Adrenal gland (tissue), 9 donors: ENCODE measurements at regions not wholly inside any gene's neighbourhood (a gene's known extent, or its start where the extent isn't known, plus 50 kb on each side); places are given as distances from the start of the nearest gene placed in this dataset.
A peak's percentile ranks its signal among the peaks of the same experiment; 100 is the strongest.
"Not testable (repeated sequence)": the region's sequence is repeated elsewhere in the genome, so short reads cannot be mapped to it uniquely, and the experiment has no call there.

ENCODE experiments used
- DNase-seq, 7 donors: peaks; one replicate each; pipeline ENCODE4 v3.0.0-alpha.2; 2019 to 2020
- H3K27ac ChIP-seq, 5 donors: fragments of 200-600 bp; sonication (generic) in 4 of 5; 1 replicate in 3 of 5; 2 replicates in 2 of 5; pipeline versions ENCODE4 v1.5.1 to v1.8.0; 2016 to 2020; ENCODE audit warnings: mild to moderate bottlenecking in 1 of 5
- H3K27me3 ChIP-seq: fragments of 200-600 bp; 2 replicates; pipeline ENCODE4 v1.8.0; 2021
- H3K36me3 ChIP-seq, 2 donors: fragments of 200-600 bp; replicated peaks in 1 of 2; 1 replicate in 1 of 2; 2 replicates in 1 of 2; pipeline versions ENCODE4 v1.5.1 to v1.8.0; 2018 to 2022
- H3K4me1 ChIP-seq, 2 donors: fragments of 200-600 bp; replicated peaks in 1 of 2; 1 replicate in 1 of 2; 2 replicates in 1 of 2; pipeline versions ENCODE4 v1.5.1 to v1.8.0; 2018 to 2021
- H3K4me3 ChIP-seq, 4 donors: fragments of 200-600 bp; sonication (generic) in 3 of 4; one replicate each; pipeline ENCODE4 v1.5.1; 2016 to 2018
- H3K9me3 ChIP-seq, 3 donors: fragments of 200-600 bp; sonication (generic) in 1 of 3; replicated peaks in 1 of 3; 1 replicate in 2 of 3; 2 replicates in 1 of 3; pipeline versions ENCODE4 v1.5.1 to v1.8.0; 2016 to 2021
- CTCF ChIP-seq, 6 experiments: fragments of 450-650 bp in 4 of 6; fragments of 200-600 bp in 2 of 6; sonication (generic) in 1 of 6; IDR thresholded peaks; 1 replicate in 5 of 6; 2 replicates in 1 of 6; pipeline versions ENCODE4 v1.5.1 to v1.8.0; 2016 to 2021; ENCODE audit warnings: antibody characterized with exemption in 6 of 6, mild to moderate bottlenecking in 2 of 6, moderate library complexity in 1 of 6
- POLR2A ChIP-seq, 2 donors: fragments of 450-650 bp; IDR thresholded peaks; one replicate each; pipeline ENCODE4 v1.6.1; 2017; ENCODE audit warnings: antibody characterized with exemption in 2 of 2, mild to moderate bottlenecking in 2 of 2, moderate library complexity in 1 of 2
- WGBS, 4 donors: extraction: QIAGEN DNeasy Blood & Tissue Kit in 2 of 4; methylation state at CpG; one replicate each; pipeline versions ENCODE4 v1.1.5 to v1.1.7; 2013 to 2017; 5-methylcytosine and 5-hydroxymethylcytosine counted together
- intact Hi-C, 2 donors: fragments of 100-400 bp; cut with DNase I; formaldehyde crosslinking; loops; one replicate each; pipeline versions ENCODE4 v1.14.1 to v1.15.0; 2022 to 2023
- donor health status: healthy with polysubstance abuse.
- donor health status: Bipolar disorder and iron deficiency.
- donor health status: DM: yes; HTN: yes; CAD: no.
- donor health status: DM: no; HTN: no; CAD: no.
- donor health status: DM: no; HTN: no; CAD: no.

- H3K9me3 ChIP-seq, result no peaks in the 10 kb centered on the region
- H3K27me3 ChIP-seq, result no peaks in the 10 kb centered on the region
- H3K4me1 ChIP-seq, result no peaks in the 10 kb centered on the region
- no peaks in the 10 kb centered on the region for H3K36me3 ChIP-seq
- no peak overlapping the region for H3K4me3 ChIP-seq
- intact Hi-C loops, result no loop called here
- TF ChIP-seq POLR2A (IDR thresholded peaks at IDR 0.05) (no peak), CTCF (IDR thresholded peaks at IDR 0.05) (no peak)
- no peak overlapping the region for H3K27ac ChIP-seq
- no peak for DNase-seq
These were observed 353.6 kb upstream of the FANCL start for GRCh38 chr2:58594762-58595161.

DNA sequence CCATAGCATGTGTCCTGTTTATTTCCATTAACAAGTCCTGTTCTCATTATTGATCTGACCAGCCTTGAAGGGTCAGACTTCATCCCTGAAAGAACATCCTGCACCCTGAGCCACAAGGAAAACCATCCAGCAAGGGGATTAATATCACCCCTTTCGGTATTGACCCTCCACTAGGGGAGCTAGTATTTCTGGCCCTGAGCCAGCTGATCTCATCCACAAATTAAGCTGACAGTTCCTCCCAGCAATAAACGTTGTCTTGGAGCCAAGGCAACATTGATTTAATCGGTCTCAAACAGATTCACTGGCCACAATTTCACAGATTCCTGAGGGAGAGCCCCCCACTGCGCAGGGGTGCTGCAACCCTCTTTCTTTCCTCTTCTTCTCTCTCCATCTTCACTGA, 353.1 kb upstream of the FANCL start:
- no peaks in the 10 kb centered on the region for H3K9me3 ChIP-seq
- DNase-seq, result peak in 1 of 7 donors; percentile 2
- intact Hi-C loops, result no loop called here
- H3K4me3 ChIP-seq, result no peak overlapping the region
- H3K4me1 ChIP-seq, result no peaks in the 10 kb centered on the region
- no peaks in the 10 kb centered on the region for H3K27me3 ChIP-seq
- no peaks in the 10 kb centered on the region for H3K36me3 ChIP-seq
- 38 to 53% (median 46%) methylated on average over 4 of the region's 4 CpGs for WGBS, 4 donors
- TF ChIP-seq CTCF (IDR thresholded peaks at IDR 0.05) (no peak), POLR2A (IDR thresholded peaks at IDR 0.05) (no peak)
- no peak overlapping the region for H3K27ac ChIP-seq

- WGBS, 4 donors, result 83 to 100% (median 95%) methylated on average over 3 to 5 of the region's 5 CpGs
- H3K27ac ChIP-seq, H3K4me3 ChIP-seq, H3K36me3 ChIP-seq, DNase-seq, H3K27me3 ChIP-seq, H3K4me1 ChIP-seq, H3K9me3 ChIP-seq: not testable (repeated sequence)
- intact Hi-C loops, result loop anchor here in 1 of 2 donors (10.0 kb wide), 1 partner anchor 1999 kb away; no protein-coding TSS in a partner anchor
These were observed 345.1 kb upstream of the FANCL start for GRCh38 chr2:58586178-58586577.

DNA sequence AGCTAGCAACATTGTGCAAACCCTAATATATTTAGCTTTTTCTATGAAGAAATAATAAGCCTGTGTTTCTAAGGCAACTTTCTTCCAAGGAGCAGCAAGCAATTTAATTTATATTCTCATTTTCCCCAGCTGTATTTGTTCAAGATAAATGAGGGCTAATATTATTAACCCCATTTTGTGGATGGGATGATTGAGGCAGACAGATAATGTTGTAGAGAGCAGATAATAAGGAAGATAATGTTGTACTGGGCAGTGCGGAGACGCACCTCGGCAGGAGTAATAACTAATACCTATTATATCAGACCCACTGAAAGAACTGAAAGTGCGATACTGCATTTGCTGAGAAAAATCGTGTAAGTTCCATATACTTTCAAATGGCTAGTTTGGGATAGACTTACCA, 344.1 kb upstream of the FANCL start:
- Histone ChIP-seq H3K36me3 (no peaks in the 10 kb centered on the region), H3K9me3 (no peaks in the 10 kb centered on the region), H3K27me3 (no peaks in the 10 kb centered on the region), H3K4me3 (no peak overlapping the region), H3K27ac (no peak overlapping the region), H3K4me1 (no peaks in the 10 kb centered on the region)
- 90 to 93% (median 91%) methylated on average over 5 of the region's 5 CpGs for WGBS, 4 donors
- no peak for TF ChIP-seq CTCF (IDR thresholded peaks at IDR 0.05)
- TF ChIP-seq POLR2A (IDR thresholded peaks at IDR 0.05), result no peak
- DNase-seq, result no peak
- intact Hi-C loops, result loop anchor here in 1 of 2 donors (10.0 kb wide), 1 partner anchor 2000 kb away; no protein-coding TSS in a partner anchor

DNA sequence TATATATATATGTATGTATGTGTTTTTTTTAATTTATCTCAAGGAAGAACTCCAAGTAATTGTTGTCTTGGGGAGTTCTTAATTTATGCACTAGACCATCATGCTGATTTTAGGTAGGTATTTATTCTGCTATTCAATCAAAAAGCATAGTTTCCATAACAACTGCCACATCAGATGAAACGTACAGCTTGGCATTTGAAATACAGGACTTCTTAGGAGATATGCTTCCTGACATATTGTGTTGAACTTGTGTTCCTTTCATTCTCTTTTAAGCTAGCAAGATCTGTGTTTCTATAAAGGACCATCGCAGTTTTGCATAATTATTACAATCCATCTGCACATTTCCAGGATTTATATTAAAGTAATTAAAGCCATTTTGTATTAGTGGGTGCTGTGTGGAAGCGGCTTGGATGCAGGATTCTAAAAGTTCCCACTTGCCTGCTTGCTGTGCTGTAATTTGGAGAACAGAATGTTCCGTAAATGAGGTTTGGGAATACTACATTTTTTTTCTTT, 343.5 kb upstream of the FANCL start:
- Histone ChIP-seq H3K4me1 (no peaks in the 10 kb centered on the region), H3K27me3 (no peaks in the 10 kb centered on the region), H3K27ac (no peak overlapping the region), H3K4me3 (no peak overlapping the region), H3K9me3 (no peaks in the 10 kb centered on the region), H3K36me3 (no peaks in the 10 kb centered on the region)
- no peak for TF ChIP-seq POLR2A (IDR thresholded peaks at IDR 0.05)
- no peak for TF ChIP-seq CTCF (IDR thresholded peaks at IDR 0.05)
- intact Hi-C loops, result loop anchor here in 1 of 2 donors (10.0 kb wide), 1 partner anchor 2000 kb away; no protein-coding TSS in a partner anchor
- WGBS, 4 donors, result 78 to 89% (median 81%) methylated on average over 4 of the region's 4 CpGs
- no peak for DNase-seq
